Heart right ventricle (tissue), 16 donors: ENCODE measurements at regions not wholly inside any gene's neighbourhood (a gene's known extent, or its start where the extent isn't known, plus 50 kb on each side); places are given as distances from the start of the nearest gene placed in this dataset.

Experiments
- ATAC-seq, 8 donors: fragments of 200-7000 bp; cut with Tn5 transposase; one replicate each; pipeline ENCODE4 v1.9.1; 2020; ENCODE audit warnings: mild to moderate bottlenecking in 8 of 8, moderate library complexity in 8 of 8, moderate number of reproducible peaks in 1 of 8
- DNase-seq, 2 donors: peaks; one replicate each; pipeline ENCODE4 v3.0.0-alpha.2; 2020
- H3K27ac ChIP-seq, 10 donors: fragments of 200-600 bp; sonication (generic) in 2 of 10; one replicate each; pipeline versions ENCODE4 v1.5.0 to v1.8.0; 2020 to 2022; ENCODE audit warnings: mild to moderate bottlenecking in 3 of 10
- H3K27me3 ChIP-seq, 7 donors: fragments of 200-600 bp; one replicate each; pipeline ENCODE4 v1.8.0; 2021 to 2022; ENCODE audit warnings: mild to moderate bottlenecking in 2 of 7
- H3K36me3 ChIP-seq, 9 donors: fragments of 200-600 bp; sonication (generic) in 1 of 9; one replicate each; pipeline versions ENCODE4 v1.5.0 to v1.8.0; 2020 to 2022; ENCODE audit warnings: mild to moderate bottlenecking in 2 of 9
- H3K4me1 ChIP-seq, 9 donors: fragments of 200-600 bp; sonication (generic) in 1 of 9; one replicate each; pipeline versions ENCODE4 v1.5.0 to v1.8.0; 2020 to 2022; ENCODE audit warnings: mild to moderate bottlenecking in 4 of 9
- H3K4me3 ChIP-seq, 10 donors: fragments of 200-600 bp; sonication (generic) in 2 of 10; one replicate each; pipeline versions ENCODE4 v1.5.0 to v1.8.0; 2020 to 2022; ENCODE audit warnings: mild to moderate bottlenecking in 7 of 10, moderate library complexity in 2 of 10
- H3K9me3 ChIP-seq, 11 donors: fragments of 200-600 bp in 10 of 11; sonication (generic) in 2 of 11; one replicate each; pipeline versions ENCODE4 v1.5.0 to v1.8.0; 2013 to 2022; ENCODE audit warnings: mild to moderate bottlenecking in 2 of 11, control low read depth in 1 of 11, moderate library complexity in 1 of 11
- CTCF ChIP-seq, 9 donors: fragments of 200-600 bp; sonication (generic) in 2 of 9; IDR thresholded peaks; one replicate each; pipeline versions ENCODE4 v1.5.0 to v1.8.0; 2021 to 2022; ENCODE audit warnings: antibody characterized with exemption in 9 of 9, mild to moderate bottlenecking in 5 of 9, moderate library complexity in 1 of 9
- WGBS, 2 donors: extraction: QIAGEN DNeasy Blood & Tissue Kit; methylation state at CpG; one replicate each; pipeline ENCODE4 v1.1.7; 2013; ENCODE audit warnings: inconsistent platforms in 1 of 2; 5-methylcytosine and 5-hydroxymethylcytosine counted together
- intact Hi-C, 10 donors: fragments of 100-400 bp; cut with DNase I; formaldehyde crosslinking; loops; one replicate each; pipeline versions ENCODE4 v1.11.1 to v1.14.2; 2022
- donor health status: Arrhythmogenic right ventricular cardiomyopathy.
- donor health status: ischemic (EF 13 %, LVEDD 7.1; RV severe dilation, severe dysfunction).
- donor health status: healthy with polysubstance abuse.
- donor health status: DM: no; HTN: yes; CAD: no.
- donor health status: DM: no; HTN: no; CAD: no.
- donor health status: ischemic (EF 25% LVEDD 6.9; RV normal size, moderate dysfunction).
- donor health status: ischemic (EF 25% LVEDD 5.7; RV mildly dilated, moderate dysfunction).
- donor health status: healthy.
- donor health status: DM: yes; HTN: yes; CAD: no.
- donor health status: Ischemic cardiomyopathy.
- donor health status: ischemic (EF 35%, LVEDD 5.7; RV mildly dilated, moderate dysfunction).
- donor health status: nonischemic (EF 11% LVEDD 7.7; RV severe dilation, severe dysfunction).
- donor health status: DM: yes; HTN: yes; CAD: no.
- donor health status: PGD.
- donor health status: ischemic (EF 29% LVEDD 5.4; RV normal size, mild dysfunction).
- donor health status: nonischemic (EF 23%, LVEDD 6.1; RV moderate dilation, normal function).

GRCh38 chr2:17065536-17065935, 399.9 kb upstream of the CYRIA start:
- no peak for TF ChIP-seq CTCF (IDR thresholded peaks at IDR 0.05)
- Histone ChIP-seq H3K36me3 (no peaks in the 10 kb centered on the region), H3K27ac (no peak overlapping the region), H3K27me3 (no peaks in the 10 kb centered on the region), H3K4me3 (no peak overlapping the region), H3K4me1 (no peaks in the 10 kb centered on the region), H3K9me3 (no peaks in the 10 kb centered on the region)
- DNase-seq (no peak), ATAC-seq (no peak)
- intact Hi-C loops, result no loop called here
- WGBS, 2 donors, result 78 to 79% methylated on average over 6 of the region's 6 CpGs

GRCh38 chr2:17061028-17061427, 395.4 kb upstream of the CYRIA start:
- ATAC-seq, result no peak
- no peaks in the 10 kb centered on the region for H3K27me3 ChIP-seq
- WGBS, 2 donors, result 98% methylated on average over 2 of the region's 2 CpGs
- H3K27ac ChIP-seq, result no peak overlapping the region
- intact Hi-C loops, result no loop called here
- no peaks in the 10 kb centered on the region for H3K36me3 ChIP-seq
- H3K4me3 ChIP-seq, result no peak overlapping the region
- no peak for DNase-seq
- TF ChIP-seq CTCF (IDR thresholded peaks at IDR 0.05), result no peak
- H3K4me1 ChIP-seq, result no peaks in the 10 kb centered on the region
- H3K9me3 ChIP-seq, result no peaks in the 10 kb centered on the region

GRCh38 chr2:17059458-17059857, 393.8 kb upstream of the CYRIA start:
- 63 to 68% methylated on average over 1 of the region's 1 CpG for WGBS, 2 donors
- ATAC-seq, result no peak

GRCh38 chr2:17058772-17059402, 393.3 kb upstream of the CYRIA start:
- no peaks in the 10 kb centered on the region for H3K4me1 ChIP-seq
- DNase-seq (no peak), ATAC-seq (peak in 1 of 8 donors; percentile 51)
- no peak for TF ChIP-seq CTCF (IDR thresholded peaks at IDR 0.05)
- H3K4me3 ChIP-seq, result no peak overlapping the region
- H3K9me3 ChIP-seq, result no peaks in the 10 kb centered on the region
- 7 to 17% methylated on average over 3 of the region's 3 CpGs for WGBS, 2 donors
- no peaks in the 10 kb centered on the region for H3K36me3 ChIP-seq
- intact Hi-C loops, result no loop called here
- no peaks in the 10 kb centered on the region for H3K27me3 ChIP-seq
- no peak overlapping the region for H3K27ac ChIP-seq

More at GRCh38 chr2:17059458-17059857, 393.8 kb upstream of the CYRIA start:
- intact Hi-C loops, result no loop called here
- H3K27ac ChIP-seq, result no peak overlapping the region
- no peaks in the 10 kb centered on the region for H3K27me3 ChIP-seq
- H3K4me3 ChIP-seq, result no peak overlapping the region
- no peak for TF ChIP-seq CTCF (IDR thresholded peaks at IDR 0.05)
- no peaks in the 10 kb centered on the region for H3K4me1 ChIP-seq
- no peak for DNase-seq
- H3K9me3 ChIP-seq, result no peaks in the 10 kb centered on the region
- H3K36me3 ChIP-seq, result no peaks in the 10 kb centered on the region
